MM.1S (cell line): ENCODE measurements at regions not wholly inside any gene's neighbourhood (a gene's known extent, or its start where the extent isn't known, plus 50 kb on each side); places are given as distances from the start of the nearest gene placed in this dataset.
A peak's percentile ranks its signal among the peaks of the same experiment; 100 is the strongest.

ENCODE experiments used
- EZH2phosphoT487 ChIP-seq: fragments of 300-600 bp; sonication (generic); IDR thresholded peaks from 2 replicates; pipeline ENCODE4 v1.6.1; 2018; ENCODE audit warnings: antibody characterized with exemption, low read length
- TF ChIP-seq, protein P1 (sequence below): fragments of 300-600 bp; sonication (generic); IDR thresholded peaks from 2 replicates; pipeline ENCODE4 v1.5.1; 2016; ENCODE audit warnings: antibody characterized with exemption, low read length, mixed read lengths

DNA sequence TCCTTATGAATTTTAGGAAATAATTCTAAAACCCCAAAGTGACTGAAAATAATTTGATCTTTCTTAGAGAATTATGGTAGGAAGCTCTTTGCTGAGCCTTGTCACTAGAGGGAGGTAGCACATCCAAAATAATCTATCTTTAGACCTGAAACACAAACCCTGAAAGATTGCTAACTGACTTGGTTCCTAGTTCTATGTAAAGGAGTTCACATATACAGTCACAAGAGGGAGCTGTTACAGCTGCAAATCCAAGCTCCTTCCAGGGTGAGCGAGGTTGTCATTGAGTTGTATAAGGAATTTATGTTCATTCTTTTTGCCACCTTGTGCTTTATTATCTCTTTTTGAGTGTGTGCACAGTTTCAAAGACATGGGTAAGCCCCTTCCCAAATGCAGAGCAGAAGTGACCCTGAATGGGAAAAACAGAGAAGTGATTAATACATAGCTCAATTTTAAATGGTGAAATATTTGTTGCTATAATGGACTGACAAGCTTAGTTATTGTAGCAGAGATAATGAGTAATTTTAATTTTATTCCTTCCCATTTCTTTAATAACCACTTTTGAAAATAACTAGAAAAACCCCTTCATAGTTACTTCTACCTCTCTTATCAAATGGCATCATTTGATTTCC, 387.9 kb downstream of the DAD1 start:
- TF ChIP-seq, protein P1, sequence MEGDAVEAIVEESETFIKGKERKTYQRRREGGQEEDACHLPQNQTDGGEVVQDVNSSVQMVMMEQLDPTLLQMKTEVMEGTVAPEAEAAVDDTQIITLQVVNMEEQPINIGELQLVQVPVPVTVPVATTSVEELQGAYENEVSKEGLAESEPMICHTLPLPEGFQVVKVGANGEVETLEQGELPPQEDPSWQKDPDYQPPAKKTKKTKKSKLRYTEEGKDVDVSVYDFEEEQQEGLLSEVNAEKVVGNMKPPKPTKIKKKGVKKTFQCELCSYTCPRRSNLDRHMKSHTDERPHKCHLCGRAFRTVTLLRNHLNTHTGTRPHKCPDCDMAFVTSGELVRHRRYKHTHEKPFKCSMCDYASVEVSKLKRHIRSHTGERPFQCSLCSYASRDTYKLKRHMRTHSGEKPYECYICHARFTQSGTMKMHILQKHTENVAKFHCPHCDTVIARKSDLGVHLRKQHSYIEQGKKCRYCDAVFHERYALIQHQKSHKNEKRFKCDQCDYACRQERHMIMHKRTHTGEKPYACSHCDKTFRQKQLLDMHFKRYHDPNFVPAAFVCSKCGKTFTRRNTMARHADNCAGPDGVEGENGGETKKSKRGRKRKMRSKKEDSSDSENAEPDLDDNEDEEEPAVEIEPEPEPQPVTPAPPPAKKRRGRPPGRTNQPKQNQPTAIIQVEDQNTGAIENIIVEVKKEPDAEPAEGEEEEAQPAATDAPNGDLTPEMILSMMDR: peak; percentile 67
- TF ChIP-seq EZH2phosphoT487: no peak
